ENCODE measurements at regions not wholly inside any gene's neighbourhood (a gene's known extent, or its start where the extent isn't known, plus 50 kb on each side); places are given as distances from the start of the nearest gene placed in this dataset.

DNA sequence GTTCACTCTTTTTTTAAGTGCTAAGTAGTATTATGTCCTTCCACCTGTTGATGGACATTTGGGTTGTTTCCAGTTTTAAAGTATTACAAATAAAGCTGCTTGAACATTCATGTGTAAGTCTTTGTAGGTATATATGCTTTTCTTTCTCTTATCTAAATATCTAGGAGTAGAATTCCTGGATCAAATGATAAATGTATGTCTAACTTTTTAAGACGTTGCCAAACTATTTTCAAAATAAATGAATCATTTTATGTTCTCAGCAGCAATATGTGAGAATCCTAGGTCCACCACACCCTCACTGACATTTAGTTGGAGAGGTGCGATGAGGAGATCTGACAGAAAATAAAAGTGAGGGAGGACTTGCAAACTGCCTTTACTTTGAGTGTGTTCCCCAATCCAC lies 291.7 kb upstream of the UGT8 start:
- Histone ChIP-seq H3K4me3 (no peak overlapping the region), H3K9me3 (no peaks in the 10 kb centered on the region), H3K36me3 (no peaks in the 10 kb centered on the region), H3K27ac (no peak overlapping the region), H3K4me1 (no peaks in the 10 kb centered on the region), H3K27me3 (no peaks in the 10 kb centered on the region)
- intact Hi-C loops (cut with DNase I): no loop called here
- WGBS, 4 donors: 76 to 85% (median 79%) methylated on average over 2 of the region's 2 CpGs
- no peak for ATAC-seq
- no peak for TF ChIP-seq POLR2A (IDR thresholded peaks at IDR 0.05)
- TF ChIP-seq, protein P1, sequence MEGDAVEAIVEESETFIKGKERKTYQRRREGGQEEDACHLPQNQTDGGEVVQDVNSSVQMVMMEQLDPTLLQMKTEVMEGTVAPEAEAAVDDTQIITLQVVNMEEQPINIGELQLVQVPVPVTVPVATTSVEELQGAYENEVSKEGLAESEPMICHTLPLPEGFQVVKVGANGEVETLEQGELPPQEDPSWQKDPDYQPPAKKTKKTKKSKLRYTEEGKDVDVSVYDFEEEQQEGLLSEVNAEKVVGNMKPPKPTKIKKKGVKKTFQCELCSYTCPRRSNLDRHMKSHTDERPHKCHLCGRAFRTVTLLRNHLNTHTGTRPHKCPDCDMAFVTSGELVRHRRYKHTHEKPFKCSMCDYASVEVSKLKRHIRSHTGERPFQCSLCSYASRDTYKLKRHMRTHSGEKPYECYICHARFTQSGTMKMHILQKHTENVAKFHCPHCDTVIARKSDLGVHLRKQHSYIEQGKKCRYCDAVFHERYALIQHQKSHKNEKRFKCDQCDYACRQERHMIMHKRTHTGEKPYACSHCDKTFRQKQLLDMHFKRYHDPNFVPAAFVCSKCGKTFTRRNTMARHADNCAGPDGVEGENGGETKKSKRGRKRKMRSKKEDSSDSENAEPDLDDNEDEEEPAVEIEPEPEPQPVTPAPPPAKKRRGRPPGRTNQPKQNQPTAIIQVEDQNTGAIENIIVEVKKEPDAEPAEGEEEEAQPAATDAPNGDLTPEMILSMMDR (IDR thresholded peaks at IDR 0.05): no peak
- DNase-seq: no peak

DNA sequence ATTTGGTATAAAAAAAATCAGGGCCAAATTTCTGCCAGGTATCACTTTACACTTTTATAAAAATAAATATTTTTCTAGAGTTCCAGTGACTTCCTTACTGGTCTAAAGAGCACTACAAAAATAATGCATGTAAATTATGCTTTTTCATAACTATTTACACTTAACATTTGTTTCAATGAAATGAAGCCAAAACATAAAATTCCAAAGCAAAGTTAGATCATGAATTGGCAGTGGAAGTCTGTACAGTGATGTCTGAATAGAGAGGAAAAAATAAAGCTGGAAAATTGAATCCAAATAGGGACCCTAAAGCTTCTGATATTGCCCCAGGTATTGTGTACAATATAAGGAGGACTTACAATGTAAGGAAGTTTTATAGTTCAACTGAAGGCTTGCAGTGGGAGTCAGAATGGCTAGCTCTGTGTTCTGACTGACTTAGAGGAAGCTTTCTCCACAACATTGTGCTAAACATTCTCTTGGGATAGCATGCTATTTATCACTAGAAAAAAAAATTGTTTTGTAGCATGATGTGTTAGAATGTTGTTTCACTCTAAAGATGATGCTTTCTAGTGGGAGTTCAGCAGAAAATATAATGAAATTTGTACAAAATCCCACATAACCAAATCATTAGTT lies 288.2 kb upstream of the UGT8 start:
- Histone ChIP-seq H3K4me3 (no peak overlapping the region), H3K27me3 (no peaks in the 10 kb centered on the region), H3K36me3 (no peaks in the 10 kb centered on the region), H3K27ac (no peak overlapping the region), H3K4me1 (no peaks in the 10 kb centered on the region), H3K9me3 (peaks cover 0 to 10% (median 0%) of the 10 kb centered on the region in 12 donors)
- no peak for TF ChIP-seq POLR2A (IDR thresholded peaks at IDR 0.05)
- TF ChIP-seq, protein P1 (IDR thresholded peaks at IDR 0.05): no peak
- ATAC-seq (no peak), DNase-seq (no peak)
- intact Hi-C loops (cut with DNase I): loop anchor here in 1 of 10 donors (5.0 kb wide), 1 partner anchor 223 kb away; no protein-coding TSS in a partner anchor

DNA sequence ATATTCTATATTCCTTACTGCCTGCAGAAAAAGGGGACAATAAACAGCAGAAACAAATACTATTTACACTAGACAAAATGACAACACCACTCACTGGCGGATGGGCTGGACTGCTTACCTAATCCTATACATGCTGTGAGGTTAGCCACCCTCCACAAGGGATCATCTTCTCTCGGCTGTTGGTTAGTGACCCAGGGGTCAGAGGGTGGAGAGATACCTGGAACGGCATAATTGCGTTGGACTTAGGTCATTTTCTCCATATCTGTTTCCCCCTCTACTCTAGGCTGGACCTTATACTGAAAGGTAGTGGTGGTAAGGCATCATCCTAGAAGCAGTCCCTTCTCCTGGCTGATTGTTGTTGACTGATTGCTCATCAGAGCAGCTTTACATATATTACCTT lies 286.8 kb upstream of the UGT8 start:
- H3K4me3 ChIP-seq: no peak overlapping the region
- H3K27ac ChIP-seq: no peak overlapping the region
- 73 to 78% (median 77%) methylated on average over 4 of the region's 4 CpGs for WGBS, 4 donors
- H3K36me3 ChIP-seq: no peaks in the 10 kb centered on the region
- intact Hi-C loops (cut with DNase I): loop anchor here in 1 of 10 donors (5.0 kb wide), 1 partner anchor 224 kb away; no protein-coding TSS in a partner anchor
- TF ChIP-seq POLR2A (IDR thresholded peaks at IDR 0.05): no peak
- TF ChIP-seq, protein P1 (IDR thresholded peaks at IDR 0.05): no peak
- peaks cover 0 to 15% (median 0%) of the 10 kb centered on the region in 12 donors for H3K9me3 ChIP-seq
- no peak for ATAC-seq
- H3K4me1 ChIP-seq: no peaks in the 10 kb centered on the region
- H3K27me3 ChIP-seq: no peaks in the 10 kb centered on the region
- DNase-seq: no peak

DNA sequence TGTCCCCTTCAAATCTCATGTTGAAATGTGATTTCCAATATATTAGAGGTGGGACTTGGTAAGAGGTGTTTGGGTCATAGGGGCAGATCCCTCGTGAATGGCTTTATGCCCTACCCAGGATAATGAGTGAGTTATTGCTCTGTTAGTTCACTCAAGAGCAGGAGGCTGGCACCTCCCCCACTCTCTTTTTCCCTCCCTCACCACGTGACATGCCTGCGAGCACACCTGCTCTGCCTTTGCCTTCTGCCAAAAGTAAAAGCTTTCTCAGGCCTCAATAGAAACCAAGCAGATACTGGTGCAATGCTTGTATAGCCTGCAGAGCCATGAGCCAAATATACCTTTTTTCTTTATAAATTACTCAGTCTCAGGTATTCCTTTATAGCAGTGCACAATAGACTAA lies 286.3 kb upstream of the UGT8 start:
- intact Hi-C loops (cut with DNase I): loop anchor here in 1 of 10 donors (5.0 kb wide), 1 partner anchor 225 kb away; no protein-coding TSS in a partner anchor
- DNase-seq (no peak), ATAC-seq (no peak)
- no peaks in the 10 kb centered on the region for H3K4me1 ChIP-seq
- peaks cover 0 to 15% (median 0%) of the 10 kb centered on the region in 12 donors for H3K9me3 ChIP-seq
- 72 to 84% (median 79%) methylated on average over 3 of the region's 3 CpGs for WGBS, 4 donors
- H3K4me3 ChIP-seq: no peak overlapping the region
- H3K27me3 ChIP-seq: no peaks in the 10 kb centered on the region
- TF ChIP-seq POLR2A (IDR thresholded peaks at IDR 0.05): no peak
- TF ChIP-seq, protein P1 (IDR thresholded peaks at IDR 0.05): no peak
- no peak overlapping the region for H3K27ac ChIP-seq
- H3K36me3 ChIP-seq: no peaks in the 10 kb centered on the region
